H9 (cell line): ENCODE measurements at regions not wholly inside any gene's neighbourhood (a gene's known extent, or its start where the extent isn't known, plus 50 kb on each side); places are given as distances from the start of the nearest gene placed in this dataset.

Experiments
- DNase-seq: peaks from one replicate; pipeline ENCODE4 v3.0.0-alpha.2; 2017
- H2AFZ ChIP-seq: one replicate; pipeline ENCODE4 v1.6.1; 2013; ENCODE audit warnings: mild to moderate bottlenecking, low read length, control low read depth, moderate library complexity
- H2AK5ac ChIP-seq: 2 replicates; pipeline ENCODE4 v1.6.1; 2013; ENCODE audit warnings: low read length, control low read depth, mixed read lengths; ENCODE audit not compliant: insufficient read length
- H2BK120ac ChIP-seq: one replicate; pipeline ENCODE4 v1.6.1; 2013; ENCODE audit warnings: low read depth, mild to moderate bottlenecking, low read length, control low read depth, inconsistent platforms; ENCODE audit not compliant: poor library complexity, severe bottlenecking
- H2BK12ac ChIP-seq: 2 replicates; pipeline ENCODE4 v1.6.1; 2013; ENCODE audit warnings: low read length, control low read depth, mixed read lengths, low read depth; ENCODE audit not compliant: insufficient read length
- H2BK15ac ChIP-seq: 2 replicates; pipeline ENCODE4 v1.6.1; 2013; ENCODE audit warnings: low read depth, low read length, control low read depth
- H2BK20ac ChIP-seq: one replicate; pipeline ENCODE4 v1.6.1; 2013; ENCODE audit warnings: low read depth, mild to moderate bottlenecking, low read length, control low read depth, inconsistent platforms; ENCODE audit not compliant: poor library complexity, severe bottlenecking
- H2BK5ac ChIP-seq: 2 replicates; pipeline ENCODE4 v1.6.1; 2013; ENCODE audit warnings: low read length, control low read depth, mixed read lengths; ENCODE audit not compliant: insufficient read length
- H3K14ac ChIP-seq: 2 replicates; pipeline ENCODE4 v1.6.1; 2013; ENCODE audit warnings: low read length, control low read depth; ENCODE audit not compliant: insufficient read depth
- H3K18ac ChIP-seq: 2 replicates; pipeline ENCODE4 v1.6.1; 2013; ENCODE audit warnings: low read depth, mild to moderate bottlenecking, mixed read lengths, low read length, control low read depth; ENCODE audit not compliant: insufficient read length
- H3K23ac ChIP-seq: 2 replicates; pipeline ENCODE4 v1.6.1; 2013; ENCODE audit warnings: low read length, control low read depth, mixed read lengths, low read depth; ENCODE audit not compliant: insufficient read length
- H3K23me2 ChIP-seq: 2 replicates; pipeline ENCODE4 v1.6.1; 2013; ENCODE audit warnings: low read depth, mild to moderate bottlenecking, mixed read lengths, low read length, control low read depth; ENCODE audit not compliant: insufficient read length, poor library complexity, severe bottlenecking
- H3K27ac ChIP-seq: 2 replicates; pipeline ENCODE4 v1.5.1; 2013; ENCODE audit warnings: low read length, control low read depth, mixed read lengths, low read depth; ENCODE audit not compliant: insufficient read length
- H3K27me3 ChIP-seq: 2 replicates; pipeline ENCODE4 v1.6.1; 2013; ENCODE audit warnings: low read length, control low read depth, inconsistent platforms; ENCODE audit not compliant: insufficient read depth
- H3K4ac ChIP-seq: 2 replicates; pipeline ENCODE4 v1.6.1; 2013; ENCODE audit warnings: low read depth, mild to moderate bottlenecking, control low read depth, inconsistent platforms, low read length, moderate library complexity
- H3K4me1 ChIP-seq: 2 replicates; pipeline ENCODE4 v1.6.1; 2013; ENCODE audit warnings: low read length, control low read depth, inconsistent platforms; ENCODE audit not compliant: insufficient read depth
- H3K4me2 ChIP-seq: 2 replicates; pipeline ENCODE4 v1.6.1; 2013; ENCODE audit warnings: low read length, control low read depth, mixed read lengths; ENCODE audit not compliant: insufficient read length, insufficient read depth
- H3K56ac ChIP-seq: 2 replicates; pipeline ENCODE4 v1.6.1; 2013; ENCODE audit warnings: low read depth, mild to moderate bottlenecking, mixed read lengths, low read length, control low read depth; ENCODE audit not compliant: insufficient read length
- H3K79me1 ChIP-seq: 2 replicates; pipeline ENCODE4 v1.6.1; 2013; ENCODE audit warnings: low read depth, mild to moderate bottlenecking, moderate library complexity, low read length, control low read depth, inconsistent platforms; ENCODE audit not compliant: insufficient read depth, poor library complexity, severe bottlenecking
- H3K79me2 ChIP-seq: 2 replicates; pipeline ENCODE4 v1.6.1; 2013; ENCODE audit warnings: low read length, control low read depth, inconsistent platforms; ENCODE audit not compliant: insufficient read depth
- H3K9ac ChIP-seq: 2 replicates; pipeline ENCODE4 v1.6.1; 2013; ENCODE audit warnings: low read length, control low read depth, mixed read lengths; ENCODE audit not compliant: insufficient read length; ENCODE audit errors: extremely low read depth
- H3K9me3 ChIP-seq: one replicate; pipeline ENCODE4 v1.6.1; 2013; ENCODE audit warnings: low read depth, low read length, inconsistent platforms; ENCODE audit not compliant: control insufficient read depth
- H3T11ph ChIP-seq: one replicate; pipeline ENCODE4 v1.6.1; 2013; ENCODE audit warnings: mild to moderate bottlenecking, low read length, control low read depth, inconsistent platforms
- H4K20me1 ChIP-seq: one replicate; pipeline ENCODE4 v1.6.1; 2013; ENCODE audit not compliant: control insufficient read depth, insufficient read length, insufficient read depth
- H4K5ac ChIP-seq: 2 replicates; pipeline ENCODE4 v1.6.1; 2013; ENCODE audit warnings: low read depth, mild to moderate bottlenecking, mixed read lengths, low read length, control low read depth; ENCODE audit not compliant: insufficient read length
- H4K8ac ChIP-seq: replicated peaks from 2 replicates; pipeline ENCODE4 v1.6.1; 2013; ENCODE audit warnings: low read length, control low read depth, mixed read lengths, low read depth; ENCODE audit not compliant: insufficient read length
- H4K91ac ChIP-seq: 2 replicates; pipeline ENCODE4 v1.6.1; 2013; ENCODE audit warnings: low read depth, mild to moderate bottlenecking, moderate library complexity, mixed read lengths, low read length, control low read depth; ENCODE audit not compliant: insufficient read length
- H3K27ac Mint-ChIP-seq, 3 experiments: 2 replicates in 2 of 3; 3 replicates in 1 of 3; pipeline ENCODE4 v1.8.0; 2020 to 2021; ENCODE audit warnings: mixed read lengths in 3 of 3, mild to moderate bottlenecking in 1 of 3, moderate library complexity in 1 of 3
- H3K27me3 Mint-ChIP-seq: 2 replicates; pipeline ENCODE4 v1.8.0; 2021; ENCODE audit warnings: low read depth, mild to moderate bottlenecking, moderate library complexity, mixed read lengths
- H3K36me3 Mint-ChIP-seq, 3 experiments: 2 replicates in 2 of 3; 3 replicates in 1 of 3; pipeline ENCODE4 v1.8.0; 2020 to 2021; ENCODE audit warnings: low read depth in 3 of 3, mixed read lengths in 3 of 3; ENCODE audit not compliant: insufficient read depth in 1 of 3
- H3K4me1 Mint-ChIP-seq, 2 experiments: 2 replicates each; pipeline ENCODE4 v1.8.0; 2020; ENCODE audit warnings: mixed read lengths in 2 of 2
- H3K4me3 Mint-ChIP-seq, 2 experiments: 2 replicates in 1 of 2; 3 replicates in 1 of 2; pipeline ENCODE4 v1.8.0; 2020 to 2021; ENCODE audit warnings: mild to moderate bottlenecking in 2 of 2, mixed read lengths in 2 of 2, moderate library complexity in 1 of 2
- H3K9me3 Mint-ChIP-seq, 2 experiments: 2 replicates in 1 of 2; 3 replicates in 1 of 2; pipeline ENCODE4 v1.8.0; 2020; ENCODE audit warnings: mild to moderate bottlenecking in 2 of 2, mixed read lengths in 2 of 2, moderate library complexity in 1 of 2
- WGBS: extraction: QIAGEN DNeasy Blood & Tissue Kit; methylation state at CpG from one replicate; pipeline ENCODE4 v1.1.7; 2013; ENCODE audit warnings: missing lambda C conversion rate, low lambda C conversion rate, mixed read lengths; ENCODE audit not compliant: insufficient read length; ENCODE audit errors: extremely low coverage; 5-methylcytosine and 5-hydroxymethylcytosine counted together
- TF ChIP-seq, protein P1 (sequence below): fragments of 200-600 bp; sonication (generic); conservative IDR thresholded peaks from 3 replicates; pipeline ENCODE4 v1.8.0; 2021; ENCODE audit warnings: antibody characterized with exemption, mild to moderate bottlenecking

DNA sequence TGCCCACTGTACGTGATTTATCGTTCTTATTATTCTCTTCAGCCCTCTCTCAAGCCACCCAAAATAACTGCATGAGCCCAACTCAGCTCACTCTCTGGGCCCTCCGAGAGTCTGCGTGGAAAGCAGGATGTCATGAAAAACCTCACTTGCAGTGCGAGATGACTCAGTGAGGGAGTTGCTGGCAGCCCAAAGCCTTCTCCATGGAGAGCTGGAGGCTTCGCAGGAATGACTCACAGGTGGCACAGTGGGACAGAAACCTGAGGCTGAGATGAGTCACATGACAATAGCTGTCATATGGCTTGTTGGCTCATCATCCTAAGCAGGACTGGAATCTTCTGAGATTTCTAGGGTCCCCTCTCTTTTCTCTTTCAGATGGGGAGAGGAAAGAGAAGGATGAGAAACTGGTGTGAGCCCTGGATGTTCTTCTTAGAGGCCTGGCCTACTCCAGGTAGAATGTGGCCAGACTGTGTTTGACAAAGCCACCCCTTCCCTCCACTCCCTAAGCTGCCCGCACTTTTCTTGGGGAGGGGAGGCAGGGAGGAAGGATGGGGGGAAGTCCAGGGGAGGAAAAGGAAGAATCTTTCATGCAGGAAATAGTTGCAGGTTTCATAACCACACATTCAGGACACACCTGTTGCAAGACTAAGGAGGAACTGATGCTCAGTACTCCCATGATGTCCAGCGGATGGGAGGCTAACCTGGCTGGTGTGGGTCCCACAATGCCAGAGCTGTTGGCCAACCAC is 160.6 kb upstream of the RPL38 start:
- no peak overlapping the region for H2BK12ac ChIP-seq
- H2AFZ ChIP-seq, result no peak overlapping the region
- no peaks in the 10 kb centered on the region for H3K23me2 ChIP-seq
- no peak overlapping the region for H3T11ph ChIP-seq
- no peak overlapping the region for H2BK5ac ChIP-seq
- no peak overlapping the region for H3K27ac Mint-ChIP-seq
- no peak overlapping the region for H2BK20ac ChIP-seq
- no peak for DNase-seq
- no peak overlapping the region for H2BK15ac ChIP-seq
- no peaks in the 10 kb centered on the region for H3K36me3 Mint-ChIP-seq
- H3K9me3 ChIP-seq, result no peaks in the 10 kb centered on the region
- no peak overlapping the region for H3K23ac ChIP-seq
- H3K27me3 Mint-ChIP-seq, result peaks cover 10% of the 10 kb centered on the region
- H3K4me3 Mint-ChIP-seq, result no peak overlapping the region; a peak in 1 of 5 replicates
- no peak overlapping the region for H3K18ac ChIP-seq
- no peak overlapping the region for H4K5ac ChIP-seq
- no peak overlapping the region for H3K27ac ChIP-seq
- H3K4me1 ChIP-seq, result no peaks in the 10 kb centered on the region
- no peak overlapping the region for H4K8ac ChIP-seq
- H3K56ac ChIP-seq, result no peak overlapping the region
- peaks cover 9 to 13% of the 10 kb centered on the region in 2 experiments; a peak in 3 of 4 replicates for H3K4me1 Mint-ChIP-seq
- no peaks in the 10 kb centered on the region for H4K20me1 ChIP-seq
- H3K79me1 ChIP-seq, result no peaks in the 10 kb centered on the region
- H3K27me3 ChIP-seq, result no peaks in the 10 kb centered on the region
- no peak overlapping the region for H3K4ac ChIP-seq
- no peaks in the 10 kb centered on the region for H3K79me2 ChIP-seq
- H4K91ac ChIP-seq, result no peak overlapping the region
- H2BK120ac ChIP-seq, result no peak overlapping the region
- no peak overlapping the region for H2AK5ac ChIP-seq
- TF ChIP-seq, protein P1, sequence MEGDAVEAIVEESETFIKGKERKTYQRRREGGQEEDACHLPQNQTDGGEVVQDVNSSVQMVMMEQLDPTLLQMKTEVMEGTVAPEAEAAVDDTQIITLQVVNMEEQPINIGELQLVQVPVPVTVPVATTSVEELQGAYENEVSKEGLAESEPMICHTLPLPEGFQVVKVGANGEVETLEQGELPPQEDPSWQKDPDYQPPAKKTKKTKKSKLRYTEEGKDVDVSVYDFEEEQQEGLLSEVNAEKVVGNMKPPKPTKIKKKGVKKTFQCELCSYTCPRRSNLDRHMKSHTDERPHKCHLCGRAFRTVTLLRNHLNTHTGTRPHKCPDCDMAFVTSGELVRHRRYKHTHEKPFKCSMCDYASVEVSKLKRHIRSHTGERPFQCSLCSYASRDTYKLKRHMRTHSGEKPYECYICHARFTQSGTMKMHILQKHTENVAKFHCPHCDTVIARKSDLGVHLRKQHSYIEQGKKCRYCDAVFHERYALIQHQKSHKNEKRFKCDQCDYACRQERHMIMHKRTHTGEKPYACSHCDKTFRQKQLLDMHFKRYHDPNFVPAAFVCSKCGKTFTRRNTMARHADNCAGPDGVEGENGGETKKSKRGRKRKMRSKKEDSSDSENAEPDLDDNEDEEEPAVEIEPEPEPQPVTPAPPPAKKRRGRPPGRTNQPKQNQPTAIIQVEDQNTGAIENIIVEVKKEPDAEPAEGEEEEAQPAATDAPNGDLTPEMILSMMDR, result no peak
- no peak overlapping the region for H3K9ac ChIP-seq
- no CpG with 5 or more reads among the region's 8 CpGs for WGBS
- H3K9me3 Mint-ChIP-seq, result no peaks in the 10 kb centered on the region
- H3K14ac ChIP-seq, result no peak overlapping the region; the same call in 1 of the 2 replicates
- H3K4me2 ChIP-seq, result no peak overlapping the region
